Suprapubic skin (tissue), 3 donors: ENCODE measurements at regions not wholly inside any gene's neighbourhood (a gene's known extent, or its start where the extent isn't known, plus 50 kb on each side); places are given as distances from the start of the nearest gene placed in this dataset.

Experiments
- EP300 ChIP-seq: sonication (generic); formaldehyde crosslinking; IDR thresholded peaks from one replicate; pipeline ENCODE4 v1.6.1; 2017; ENCODE audit warnings: antibody characterized with exemption
- POLR2A ChIP-seq, 2 donors: fragments of 450-650 bp; IDR thresholded peaks; one replicate each; pipeline ENCODE4 v1.6.1; 2017; ENCODE audit warnings: antibody characterized with exemption in 2 of 2, mild to moderate bottlenecking in 2 of 2, moderate library complexity in 2 of 2
- TF ChIP-seq, protein P1 (sequence below), 2 donors: fragments of 200-600 bp in 1 of 2; fragments of 450-650 bp in 1 of 2; sonication (generic) in 1 of 2; IDR thresholded peaks; one replicate each; pipeline ENCODE4 v1.5.1; 2016 to 2019; ENCODE audit warnings: antibody characterized with exemption in 2 of 2, mild to moderate bottlenecking in 1 of 2, moderate library complexity in 1 of 2

DNA sequence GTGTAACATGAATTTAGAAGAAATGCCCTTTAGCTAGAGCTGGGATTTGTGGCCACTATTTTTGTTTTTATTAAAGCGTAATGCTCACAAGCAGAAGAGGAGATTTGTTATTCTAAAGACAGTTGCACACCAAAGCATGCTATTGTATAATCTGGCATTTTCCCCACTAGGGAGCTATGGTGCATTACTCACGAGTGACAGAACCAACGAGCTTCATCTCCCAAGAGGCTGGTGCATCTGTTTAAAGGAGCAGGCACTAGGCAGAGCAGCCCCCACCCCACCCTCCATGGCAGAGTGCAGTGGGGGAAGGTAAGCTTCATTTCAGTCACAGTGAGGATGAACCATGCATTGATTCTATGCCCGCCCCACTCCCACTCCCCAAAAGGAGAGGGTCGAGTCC is 287.3 kb upstream of the TSHZ2 start:
- TF ChIP-seq, protein P1, sequence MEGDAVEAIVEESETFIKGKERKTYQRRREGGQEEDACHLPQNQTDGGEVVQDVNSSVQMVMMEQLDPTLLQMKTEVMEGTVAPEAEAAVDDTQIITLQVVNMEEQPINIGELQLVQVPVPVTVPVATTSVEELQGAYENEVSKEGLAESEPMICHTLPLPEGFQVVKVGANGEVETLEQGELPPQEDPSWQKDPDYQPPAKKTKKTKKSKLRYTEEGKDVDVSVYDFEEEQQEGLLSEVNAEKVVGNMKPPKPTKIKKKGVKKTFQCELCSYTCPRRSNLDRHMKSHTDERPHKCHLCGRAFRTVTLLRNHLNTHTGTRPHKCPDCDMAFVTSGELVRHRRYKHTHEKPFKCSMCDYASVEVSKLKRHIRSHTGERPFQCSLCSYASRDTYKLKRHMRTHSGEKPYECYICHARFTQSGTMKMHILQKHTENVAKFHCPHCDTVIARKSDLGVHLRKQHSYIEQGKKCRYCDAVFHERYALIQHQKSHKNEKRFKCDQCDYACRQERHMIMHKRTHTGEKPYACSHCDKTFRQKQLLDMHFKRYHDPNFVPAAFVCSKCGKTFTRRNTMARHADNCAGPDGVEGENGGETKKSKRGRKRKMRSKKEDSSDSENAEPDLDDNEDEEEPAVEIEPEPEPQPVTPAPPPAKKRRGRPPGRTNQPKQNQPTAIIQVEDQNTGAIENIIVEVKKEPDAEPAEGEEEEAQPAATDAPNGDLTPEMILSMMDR (IDR thresholded peaks at IDR 0.05), result no peak
- TF ChIP-seq POLR2A (IDR thresholded peaks at IDR 0.05) (no peak), EP300 (no peak)
